ENCODE measurements at regions not wholly inside any gene's neighbourhood (a gene's known extent, or its start where the extent isn't known, plus 50 kb on each side); places are given as distances from the start of the nearest gene placed in this dataset.

DNA sequence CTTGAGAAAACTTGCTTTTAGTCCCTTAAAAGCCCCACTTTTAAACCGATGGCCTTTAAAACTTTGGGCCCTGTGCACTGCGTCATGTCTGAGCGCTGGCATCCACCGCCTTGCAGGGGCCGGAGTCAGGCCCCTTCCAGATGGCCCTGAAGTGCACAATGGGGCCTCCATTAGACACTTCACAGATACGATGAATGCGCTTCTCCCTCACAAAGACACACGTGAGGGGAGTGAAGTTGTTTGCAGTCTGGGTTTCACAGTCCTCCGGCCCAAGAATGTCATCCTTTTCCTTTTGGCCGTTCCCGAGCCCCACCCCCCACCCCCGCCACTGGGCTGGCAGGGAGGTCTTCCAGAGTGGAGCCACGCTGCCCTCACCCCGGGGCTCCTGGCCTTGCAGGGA, 415.1 kb upstream of the SALL3 start:
- no peak for DNase-seq (ENCODE audit: low read depth)

DNA sequence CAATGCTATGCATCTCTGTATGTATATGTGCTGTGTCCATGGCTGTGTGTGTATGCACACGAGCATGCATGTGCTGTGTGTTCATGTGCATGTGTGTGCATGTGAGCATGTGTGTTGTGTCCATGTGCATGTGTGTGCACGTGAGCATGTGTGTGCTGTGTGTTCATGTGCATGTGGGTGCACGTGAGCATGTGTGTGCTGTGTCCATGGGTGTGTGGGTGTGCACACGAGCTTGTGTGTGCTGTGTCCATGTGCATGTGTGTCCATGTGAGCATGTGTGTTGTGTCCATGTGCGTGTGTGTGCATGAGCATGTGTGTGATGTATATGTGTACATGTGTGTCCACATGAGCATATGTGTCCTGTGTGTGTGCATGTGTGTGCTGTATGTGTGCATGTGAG, 414.4 kb upstream of the SALL3 start:
- no peak for DNase-seq (ENCODE audit: low read depth)

DNA sequence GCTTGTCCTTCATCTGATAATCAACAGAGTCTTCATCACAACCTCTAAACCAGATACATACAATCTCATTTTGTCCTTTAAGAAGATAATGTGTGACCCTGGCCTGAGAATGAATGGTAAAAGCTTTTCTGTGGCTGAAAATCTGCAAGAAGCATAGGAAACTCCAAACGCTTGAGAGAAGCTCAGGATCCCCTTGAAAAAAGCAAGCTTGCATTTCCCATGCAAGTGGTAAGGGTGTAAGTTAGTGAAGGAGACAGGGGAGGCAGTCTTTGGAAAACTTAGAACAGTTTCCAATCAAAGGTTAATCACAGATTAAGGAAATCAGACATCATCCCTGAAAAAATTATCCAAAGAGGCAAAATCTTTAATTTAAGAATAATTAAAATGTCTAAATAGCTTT, 413.6 kb upstream of the SALL3 start:
- DNase-seq (ENCODE audit: low read depth) = no peak

DNA sequence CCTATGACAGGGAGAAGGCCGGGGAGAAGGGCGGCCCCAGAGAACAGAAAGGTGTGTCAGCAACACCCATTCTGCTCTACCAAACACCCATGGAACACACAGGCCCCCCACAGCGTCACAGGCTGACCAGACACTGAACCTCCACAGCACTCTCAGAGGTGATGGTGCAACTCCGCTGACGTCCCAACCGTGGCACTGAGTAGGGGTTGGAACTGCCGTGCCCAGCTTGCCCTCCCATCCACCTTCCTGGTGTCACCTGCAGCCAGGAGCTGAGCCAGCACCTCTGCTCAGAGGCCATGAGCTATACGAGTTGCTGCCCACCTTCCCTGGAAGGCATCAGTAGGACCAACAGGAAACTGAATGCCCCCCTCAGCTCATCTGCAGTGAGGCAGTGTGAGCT, 412.9 kb upstream of the SALL3 start:
- DNase-seq (ENCODE audit: low read depth) = no peak

DNA sequence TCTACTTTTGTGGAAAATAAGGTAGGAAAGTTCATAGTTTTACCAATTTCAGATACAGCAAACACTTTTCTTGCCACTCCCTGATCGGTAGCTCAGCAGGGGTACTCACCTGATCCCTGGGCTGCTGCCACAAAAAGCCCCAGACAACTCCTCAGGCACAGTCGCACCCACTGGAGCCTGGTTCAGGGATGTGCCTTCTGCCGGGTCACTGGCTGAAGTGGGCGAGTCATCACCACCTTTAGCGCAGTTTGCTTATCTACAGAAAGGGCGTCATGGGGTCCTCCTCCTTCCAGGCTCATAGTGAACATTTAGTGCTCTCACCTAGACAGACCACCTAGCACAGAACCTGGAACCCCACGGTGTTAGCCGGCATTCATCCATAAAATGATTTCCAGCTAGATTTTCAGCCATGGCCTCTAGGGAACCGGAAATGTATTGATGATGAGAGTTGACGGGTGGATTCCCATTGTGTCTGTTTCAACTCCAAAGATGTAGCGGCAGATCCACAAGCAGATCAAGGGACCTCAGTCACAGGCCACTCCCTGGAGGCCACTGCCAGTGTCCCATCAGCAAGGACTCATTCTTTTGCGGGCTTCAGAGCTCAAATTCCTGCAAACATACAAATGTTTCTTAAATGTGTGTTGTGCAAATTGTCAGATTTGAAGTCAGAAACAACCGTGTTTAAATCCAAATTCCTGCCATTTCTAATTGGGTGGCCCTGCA, 408.4 kb upstream of the SALL3 start:
- DNase-seq (ENCODE audit: low read depth) = no peak

DNA sequence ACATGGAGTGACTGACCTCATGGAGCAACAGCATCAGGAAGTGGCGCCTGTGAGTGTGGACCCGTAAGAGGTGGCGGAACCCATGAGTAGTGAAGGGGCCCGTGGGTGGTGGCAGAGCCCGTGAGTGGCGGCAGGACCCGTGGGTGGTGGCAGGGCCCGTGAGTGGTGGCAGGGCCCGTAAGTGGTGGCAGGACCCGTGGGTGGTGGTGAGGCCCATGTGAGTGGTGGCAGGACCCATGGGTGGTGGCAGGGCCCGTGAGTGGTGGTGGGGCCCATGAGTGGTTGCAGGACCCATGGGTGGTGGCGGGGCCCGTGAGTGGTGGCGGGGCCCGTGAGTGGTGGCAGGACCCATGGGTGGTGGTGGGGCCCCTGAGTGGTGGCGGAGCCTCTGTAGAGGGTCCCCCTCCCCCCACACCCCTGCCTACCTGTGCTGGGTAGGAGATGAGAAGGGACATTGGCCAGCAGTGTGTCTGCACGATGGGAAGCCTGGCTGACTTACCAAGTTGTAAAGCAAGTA, 407.7 kb upstream of the SALL3 start:
- DNase-seq (ENCODE audit: low read depth) = no peak

DNA sequence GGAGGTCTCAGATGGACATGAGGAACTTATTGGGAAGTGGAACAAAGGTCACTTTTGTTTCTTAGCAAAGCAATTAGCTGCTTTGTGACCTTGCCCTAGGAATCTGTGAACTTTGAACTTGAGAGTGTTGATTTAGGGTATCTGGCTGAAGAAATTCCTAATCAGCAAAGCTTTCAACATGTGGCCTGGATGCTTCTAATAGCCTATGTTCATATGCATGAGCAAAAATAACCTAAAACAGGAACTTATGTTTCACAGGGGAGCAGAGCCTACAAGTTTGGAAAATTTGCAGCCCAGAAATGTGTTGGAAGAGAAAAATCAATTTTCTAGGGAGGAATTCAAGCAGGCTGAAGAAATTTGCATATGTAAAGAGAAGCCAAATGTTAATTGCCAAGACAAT, 405.8 kb upstream of the SALL3 start:
- DNase-seq (ENCODE audit: low read depth) = no peak

DNA sequence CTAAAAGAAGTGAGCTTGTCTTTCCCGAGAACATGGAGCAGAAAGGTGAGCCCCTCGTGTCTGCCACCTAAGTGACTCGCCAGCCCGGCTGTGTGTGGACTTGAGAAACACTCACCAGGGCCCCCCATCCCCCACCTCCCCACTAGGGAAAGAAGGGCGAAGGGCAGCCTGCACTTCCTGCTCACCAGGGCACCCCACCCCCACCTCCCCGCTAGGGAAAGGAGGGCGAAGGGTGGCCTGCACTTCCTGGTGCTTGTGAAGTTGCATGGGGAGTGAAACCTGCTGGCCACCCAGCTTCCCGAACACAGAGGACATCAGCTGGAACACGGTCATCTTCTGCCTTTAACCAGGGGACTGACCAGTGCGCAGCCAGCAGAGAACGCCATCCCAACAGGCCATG, 402.7 kb upstream of the SALL3 start:
- DNase-seq (ENCODE audit: low read depth) = no peak

DNA sequence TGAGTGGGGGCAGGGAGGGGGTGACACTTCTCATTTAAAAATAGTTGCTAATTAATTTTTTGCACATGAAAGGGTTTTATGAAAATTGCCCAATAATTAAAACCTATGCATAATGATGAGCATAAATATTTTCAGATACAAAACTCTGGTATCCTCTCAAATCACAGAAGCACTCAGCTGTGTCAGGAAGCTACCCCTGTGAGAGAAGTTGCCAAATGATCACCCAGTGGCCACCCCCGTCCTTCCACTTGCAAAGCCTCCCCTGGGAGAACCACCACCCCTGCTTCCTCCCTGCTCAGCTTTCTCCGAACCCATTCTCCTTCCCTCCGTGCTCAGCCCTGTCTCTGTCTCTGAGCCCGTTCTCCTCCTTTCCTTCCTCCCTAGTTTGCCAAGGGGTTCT, 400.2 kb upstream of the SALL3 start:
- no peak for DNase-seq (ENCODE audit: low read depth)

DNA sequence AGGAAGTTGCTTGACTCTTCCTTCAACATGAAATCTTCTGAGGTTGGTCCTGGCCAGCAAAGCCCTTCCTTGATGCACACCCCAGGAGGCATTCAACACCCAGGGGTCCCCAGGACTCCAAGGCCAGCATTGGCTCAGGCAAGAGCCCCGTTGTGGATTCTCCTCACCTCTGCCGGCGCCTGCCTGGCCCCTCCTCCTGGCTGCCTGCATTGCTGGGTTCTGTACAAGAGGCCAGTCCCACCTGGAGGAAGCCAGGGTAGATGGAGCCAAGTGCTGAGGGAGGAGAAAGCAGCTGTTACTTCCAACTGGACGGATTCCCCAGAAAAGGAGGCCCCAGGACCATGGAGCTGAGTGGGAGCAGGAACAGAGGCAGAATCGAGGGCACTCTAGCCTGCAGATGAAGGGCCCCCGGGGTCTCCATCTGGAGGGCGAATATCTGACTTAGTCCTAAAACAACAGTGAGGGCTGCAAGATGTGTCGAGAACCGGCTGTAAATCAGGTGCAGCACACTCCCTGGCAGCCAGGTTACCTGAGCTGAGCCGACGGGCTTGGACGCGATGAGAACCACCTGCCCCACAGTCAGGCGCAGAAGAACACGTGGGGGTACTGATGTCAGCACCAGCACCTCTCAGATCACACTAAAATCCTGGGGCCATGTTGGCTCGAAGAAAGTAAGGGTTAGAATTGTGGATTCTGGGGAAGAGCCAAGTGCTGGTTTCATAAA, 399.6 kb upstream of the SALL3 start:
- no peak for DNase-seq (ENCODE audit: low read depth)

DNA sequence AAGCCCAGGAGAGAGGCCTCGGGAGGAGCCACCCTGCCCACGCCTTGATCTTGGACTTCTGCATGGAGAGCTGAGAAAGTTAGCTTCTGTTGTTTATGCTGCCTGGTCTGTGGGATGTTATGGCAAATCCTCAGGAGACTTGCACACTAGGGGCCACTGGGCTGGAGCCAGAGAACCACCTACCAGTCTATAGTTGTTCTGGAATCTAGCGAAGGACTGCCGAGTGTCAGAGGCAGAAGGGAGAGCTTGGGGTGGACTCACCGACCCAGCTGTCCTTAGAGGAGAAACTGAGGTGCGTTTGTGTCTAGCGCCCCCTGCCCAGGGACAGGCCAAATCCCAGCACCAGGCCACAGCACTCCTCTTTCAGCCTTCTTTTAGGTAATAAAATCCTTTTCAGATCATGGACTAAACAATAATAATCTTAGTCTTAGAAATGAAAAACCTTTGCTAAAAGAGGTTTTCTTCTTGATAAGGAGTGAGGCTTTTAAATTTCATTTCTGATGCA, 398.7 kb upstream of the SALL3 start:
- no peak for DNase-seq (ENCODE audit: low read depth)

DNA sequence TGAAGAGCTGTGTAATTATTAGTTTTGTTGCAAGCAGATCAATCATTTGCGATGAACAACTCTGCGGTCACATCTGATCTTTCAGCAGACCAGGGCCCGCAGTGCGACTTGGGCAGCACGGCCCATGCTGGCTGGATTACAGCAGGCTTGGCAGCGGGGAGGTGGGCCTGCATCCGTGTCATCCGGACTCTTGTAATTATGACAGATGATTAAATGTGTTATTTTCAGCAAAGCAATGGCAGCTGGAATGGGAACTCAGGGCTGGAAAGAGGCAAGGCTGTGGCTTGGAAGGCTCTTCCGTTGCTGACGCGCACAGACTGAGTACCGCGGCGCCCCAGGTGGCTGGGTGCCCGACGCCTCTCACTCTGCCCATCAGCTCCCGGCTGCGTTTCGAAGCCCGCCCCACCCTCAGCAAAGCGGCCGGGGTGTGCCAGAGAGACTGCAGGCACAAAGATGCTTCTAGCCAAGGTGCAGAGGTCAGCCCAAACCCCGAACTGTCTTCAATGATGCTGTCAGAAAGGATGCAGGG, 397.4 kb upstream of the SALL3 start:
- DNase-seq (ENCODE audit: low read depth) = no peak

DNA sequence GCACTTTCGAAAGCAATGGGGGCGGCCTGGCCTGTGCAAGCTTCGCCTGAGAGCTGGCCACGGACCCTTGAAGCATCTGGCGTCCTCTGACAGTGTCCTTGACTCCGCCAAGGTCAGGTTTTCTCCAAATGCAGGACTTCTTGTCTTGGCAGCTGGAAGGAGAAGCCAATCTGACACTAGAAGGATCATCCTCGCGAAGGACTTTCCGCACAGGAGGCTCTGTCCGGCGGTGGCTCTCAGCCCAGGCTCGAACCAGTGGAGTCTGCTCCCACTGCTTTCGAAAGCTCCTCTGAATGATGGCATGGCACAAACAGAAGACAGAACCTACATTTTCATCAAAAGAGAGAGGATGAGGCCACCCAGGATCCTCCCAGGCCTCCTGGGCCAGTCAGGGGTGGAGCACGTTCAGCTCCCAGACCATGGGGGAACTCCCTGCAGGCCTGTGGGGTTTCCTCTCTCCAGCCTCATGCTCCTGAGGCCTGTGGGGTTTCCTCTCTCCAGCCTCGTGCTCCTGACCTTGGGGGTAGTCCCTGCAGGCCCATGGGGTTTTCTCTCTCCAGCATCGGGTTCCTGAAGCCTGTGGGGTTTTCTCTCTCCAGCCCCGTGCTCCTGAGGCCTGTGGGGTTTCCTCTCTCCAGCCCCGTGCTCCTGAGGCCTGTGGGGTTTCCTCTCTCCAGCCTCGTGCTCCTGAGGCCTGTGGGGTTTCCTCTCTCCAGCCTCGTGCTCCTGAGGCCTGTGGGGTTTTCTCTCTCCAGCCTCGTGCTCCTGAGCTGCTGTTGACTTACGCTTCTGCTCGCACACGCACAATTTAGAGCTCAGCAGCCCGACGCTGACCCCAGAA, 396.5 kb upstream of the SALL3 start:
- DNase-seq (ENCODE audit: low read depth) = no peak

DNA sequence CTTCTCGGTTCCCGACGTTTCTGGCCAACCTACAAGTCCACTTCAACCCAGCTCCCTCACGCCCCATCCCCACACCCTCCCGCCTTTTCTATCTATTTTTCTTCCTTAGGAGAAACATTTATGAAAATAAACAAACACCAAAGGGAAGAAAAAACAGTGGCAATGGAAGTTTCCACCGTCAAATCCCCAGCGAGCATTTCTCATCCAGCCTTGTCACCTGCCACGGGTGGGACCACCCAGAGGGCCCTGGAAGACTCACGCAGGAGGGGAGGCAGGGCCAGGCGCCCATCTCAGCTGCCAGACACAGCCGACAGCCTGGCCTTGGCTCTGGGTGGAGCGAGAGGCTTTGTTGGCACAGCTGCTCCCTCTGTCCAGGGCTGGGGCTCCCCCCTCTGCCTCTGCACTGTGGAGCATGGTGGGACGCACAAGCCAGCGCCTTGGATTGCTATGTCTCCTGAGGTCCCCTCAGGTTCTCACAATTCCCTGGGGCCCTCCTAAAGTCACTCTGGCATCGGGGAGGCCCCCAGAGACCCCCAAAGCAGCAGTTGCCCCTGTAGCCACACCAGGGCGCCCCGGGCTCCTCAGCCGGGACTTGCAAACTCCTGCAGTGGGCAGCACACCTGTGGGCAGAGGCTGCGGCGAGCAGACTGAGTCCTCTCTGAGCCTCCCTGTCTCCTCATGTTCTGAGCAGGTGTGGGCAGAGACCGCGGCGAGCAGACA, 395.7 kb upstream of the SALL3 start:
- no peak for DNase-seq (ENCODE audit: low read depth)

DNA sequence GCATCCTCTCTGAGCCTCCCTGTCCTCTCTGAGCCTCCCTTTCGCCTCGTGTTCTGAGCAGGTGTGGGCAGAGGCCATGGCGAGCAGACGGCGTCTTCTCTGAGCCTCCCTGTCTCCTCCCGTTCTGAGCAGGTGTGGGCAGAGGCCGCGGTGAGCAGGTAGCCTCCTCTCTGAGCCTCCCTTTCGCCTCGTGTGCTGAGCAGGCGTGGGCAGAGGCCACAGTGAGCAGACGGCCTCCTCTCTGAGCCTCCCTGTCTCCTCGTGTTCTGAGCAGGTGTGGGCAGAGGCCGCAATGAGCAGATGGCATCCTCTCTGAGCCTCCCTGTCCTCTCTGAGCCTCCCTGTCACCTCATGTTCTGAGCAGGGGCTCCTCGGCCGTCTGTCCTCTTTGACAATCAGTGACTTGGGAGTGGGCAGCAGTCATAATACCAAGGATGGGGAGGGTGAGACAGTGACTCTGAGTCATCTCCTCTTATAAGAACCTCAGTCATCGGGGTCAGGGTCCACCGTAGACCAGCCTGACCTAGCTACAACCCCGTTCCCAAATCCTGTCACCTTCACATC, 395.1 kb upstream of the SALL3 start:
- no peak for DNase-seq (ENCODE audit: low read depth)

DNA sequence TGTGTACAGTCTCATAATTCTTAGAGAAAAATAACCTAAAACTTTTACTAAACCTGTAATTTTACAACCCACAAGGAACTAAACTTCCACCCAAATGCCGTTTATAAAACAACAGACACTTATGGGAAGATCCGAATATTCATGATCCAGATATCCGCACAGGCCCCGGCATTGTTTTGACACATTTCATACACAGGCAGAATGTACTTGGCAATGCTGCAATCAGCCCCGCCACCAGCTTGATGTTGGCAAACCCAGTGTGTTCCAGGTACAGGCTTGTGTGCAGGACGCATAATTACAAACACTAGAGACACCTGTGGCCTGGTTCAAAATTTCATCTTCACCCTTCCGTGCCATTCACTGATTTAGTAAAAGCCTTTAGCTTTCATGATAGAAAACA, 393.0 kb upstream of the SALL3 start:
- no peak for DNase-seq (ENCODE audit: low read depth)

DNA sequence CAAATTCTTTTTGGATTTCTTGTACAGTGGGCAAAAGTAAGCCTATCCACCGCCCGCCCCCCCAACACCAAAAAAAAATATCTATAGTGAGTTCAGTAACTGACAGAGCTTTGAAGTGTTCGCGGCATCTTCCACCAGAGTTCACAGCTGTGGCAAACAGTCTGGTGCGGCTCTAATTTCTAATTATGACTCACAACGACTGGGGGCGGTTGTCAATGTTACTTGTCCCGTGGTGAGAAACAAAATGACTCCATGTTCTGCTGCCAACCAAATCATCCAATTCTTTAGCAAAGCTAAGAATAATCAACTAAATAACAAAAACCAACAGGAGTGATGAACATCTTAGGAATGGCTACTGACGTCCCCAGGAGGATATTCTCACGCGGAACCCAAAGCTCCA, 392.5 kb upstream of the SALL3 start:
- no peak for DNase-seq (ENCODE audit: low read depth)

DNA sequence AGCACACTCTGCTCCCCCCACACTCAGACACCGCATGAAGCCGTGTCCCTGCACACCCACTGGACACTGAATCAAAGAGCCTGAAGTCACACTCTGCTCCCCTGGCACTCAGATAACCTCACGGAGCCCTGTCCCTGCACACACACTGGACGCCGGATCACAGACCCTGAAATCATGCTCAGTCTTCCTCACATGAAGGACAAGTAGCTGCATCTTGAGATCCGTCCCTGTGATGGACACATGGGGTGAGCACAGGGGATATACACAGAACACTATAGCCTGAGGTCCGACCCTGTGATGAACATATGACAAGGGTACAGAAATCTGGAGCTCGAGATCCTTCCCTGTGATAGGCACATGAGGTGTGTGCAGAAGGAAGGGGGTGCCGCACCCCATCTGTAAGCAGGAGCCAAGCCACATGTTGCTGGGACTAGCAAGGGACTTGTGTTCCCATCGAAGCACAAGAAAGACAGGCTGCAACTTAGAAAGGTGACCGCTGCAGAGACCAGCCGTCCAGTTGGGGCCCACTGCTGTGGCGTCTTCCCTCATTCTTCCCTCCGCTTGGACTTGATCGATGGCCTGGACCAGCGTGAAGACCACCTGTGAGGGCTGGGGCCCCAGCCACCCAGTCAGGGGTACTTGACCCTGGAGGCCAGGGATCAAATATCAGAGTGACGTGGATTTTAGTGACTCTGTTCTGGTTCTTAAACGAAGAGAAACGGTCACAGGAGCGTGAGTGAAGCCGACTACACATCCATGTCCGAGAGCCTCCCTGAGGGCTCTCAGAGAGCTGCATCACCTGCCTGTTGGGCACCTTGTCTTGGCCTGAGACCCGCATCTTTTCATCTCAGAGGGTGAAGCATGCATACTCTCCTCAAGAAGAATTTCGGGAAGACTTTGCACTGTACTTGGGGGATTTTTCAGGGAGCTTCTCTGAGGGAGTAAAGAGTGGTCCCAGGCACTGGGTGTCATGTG, 391.7 kb upstream of the SALL3 start:
- DNase-seq (ENCODE audit: low read depth) = no peak

DNA sequence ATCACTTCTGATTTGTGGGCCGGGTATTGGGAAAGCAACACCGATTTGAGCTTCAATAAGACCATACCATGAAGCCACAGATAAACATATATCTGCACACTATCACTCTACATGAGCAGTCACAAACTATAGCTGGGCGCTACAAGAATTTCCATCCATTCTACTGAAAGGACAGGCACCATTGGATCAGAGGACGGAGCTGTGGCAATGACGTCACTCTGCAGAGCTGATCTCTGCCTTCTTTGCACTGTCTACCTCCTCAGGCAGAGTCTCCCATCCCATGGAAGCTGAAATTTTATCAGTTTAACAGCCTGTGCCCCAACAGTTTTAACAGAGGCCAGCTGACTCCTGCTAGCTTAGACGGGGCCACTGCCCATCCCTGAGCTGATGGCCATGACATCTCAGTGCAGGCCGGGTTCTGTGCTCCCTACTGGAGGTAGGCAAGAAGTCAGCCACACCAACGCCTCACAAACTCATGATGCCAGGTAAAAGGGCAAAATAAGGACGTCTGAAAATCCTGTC, 389.6 kb upstream of the SALL3 start:
- no peak for DNase-seq (ENCODE audit: low read depth)

DNA sequence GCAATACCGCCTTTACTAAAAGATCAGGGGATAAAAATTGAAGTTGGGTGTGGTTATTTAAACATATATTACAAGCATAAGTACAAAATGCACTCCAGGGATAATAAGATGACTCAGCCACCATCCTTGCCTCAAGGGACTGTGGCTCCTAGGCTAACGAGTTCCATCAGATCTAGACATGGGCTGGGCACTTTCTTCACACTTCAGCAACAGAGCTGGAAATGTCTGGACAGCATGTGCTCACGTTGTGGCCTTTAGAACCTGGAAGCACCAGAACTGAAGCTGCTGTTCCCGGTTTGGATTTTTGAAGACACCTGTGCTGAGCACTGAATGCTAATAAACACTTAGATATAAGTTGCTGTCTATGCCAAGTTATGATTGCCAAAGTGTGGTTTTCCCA, 384.2 kb upstream of the SALL3 start:
- DNase-seq (ENCODE audit: low read depth) = no peak
